Retina (tissue), 1 donor: ENCODE measurements at regions not wholly inside any gene's neighbourhood (a gene's known extent, or its start where the extent isn't known, plus 50 kb on each side); places are given as distances from the start of the nearest gene placed in this dataset.
A peak's percentile ranks its signal among the peaks of the same experiment; 100 is the strongest.

Experiments used
- DNase-seq: peaks from one replicate; pipeline ENCODE4 v3.0.0-alpha.2; 2016

GRCh38 chr2:11955884-11956291 lies 209.5 kb downstream of the LPIN1 start:
- peak; percentile 90 for DNase-seq

GRCh38 chr2:11962707-11963328 lies 216.4 kb downstream of the LPIN1 start:
- no peak for DNase-seq

GRCh38 chr2:11963966-11964365 lies 217.5 kb downstream of the LPIN1 start:
- DNase-seq = no peak

GRCh38 chr2:11967946-11968465 lies 221.6 kb downstream of the LPIN1 start:
- no peak for DNase-seq

- DNase-seq = no peak
Measured at GRCh38 chr2:11968521-11968920, 222.1 kb downstream of the LPIN1 start.

- DNase-seq = no peak
Measured at GRCh38 chr2:11969774-11970173, 223.3 kb downstream of the LPIN1 start.

- no peak for DNase-seq
Measured at GRCh38 chr2:11974573-11974972, 228.1 kb downstream of the LPIN1 start.

- no peak for DNase-seq
Measured at GRCh38 chr2:11975373-11975772, 228.9 kb downstream of the LPIN1 start.

GRCh38 chr2:11976073-11976472 lies 229.6 kb downstream of the LPIN1 start:
- no peak for DNase-seq

GRCh38 chr2:11977766-11978524 lies 231.5 kb downstream of the LPIN1 start:
- DNase-seq = no peak

GRCh38 chr2:11980809-11981208 lies 234.4 kb downstream of the LPIN1 start:
- no peak for DNase-seq

GRCh38 chr2:11983401-11983800 lies 237.0 kb downstream of the LPIN1 start:
- DNase-seq = no peak

GRCh38 chr2:11983870-11984269 lies 237.4 kb downstream of the LPIN1 start:
- DNase-seq = no peak

GRCh38 chr2:11984316-11985158 lies 238.1 kb downstream of the LPIN1 start:
- peak; percentile 32 for DNase-seq

- no peak for DNase-seq
Measured at GRCh38 chr2:11985817-11986566, 239.6 kb downstream of the LPIN1 start.

- DNase-seq = no peak
Measured at GRCh38 chr2:11987151-11987550, 240.7 kb downstream of the LPIN1 start.

- no peak for DNase-seq
Measured at GRCh38 chr2:11988691-11989353, 242.4 kb downstream of the LPIN1 start.

GRCh38 chr2:11989354-11989703 lies 242.9 kb downstream of the LPIN1 start:
- no peak for DNase-seq

- no peak for DNase-seq
Measured at GRCh38 chr2:11990576-11990975, 244.1 kb downstream of the LPIN1 start.

GRCh38 chr2:11993749-11994148 lies 247.3 kb downstream of the LPIN1 start:
- no peak for DNase-seq

GRCh38 chr2:11995456-11995855 lies 249.0 kb downstream of the LPIN1 start:
- DNase-seq = no peak

- DNase-seq = no peak
Measured at GRCh38 chr2:11996618-11997017, 250.2 kb downstream of the LPIN1 start.
